ENCODE measurements at regions not wholly inside any gene's neighbourhood (a gene's known extent, or its start where the extent isn't known, plus 50 kb on each side); places are given as distances from the start of the nearest gene placed in this dataset.

- ATAC-seq (no peak), DNase-seq (no peak)
- intact Hi-C loops (cut with micrococcal nuclease), result no loop called here
- H3K27ac Mint-ChIP-seq, result no peak overlapping the region
- no peaks in the 10 kb centered on the region for H3K27me3 ChIP-seq (ENCODE audit: control insufficient read depth, insufficient read depth, low read length)
- no peak for TF ChIP-seq CTCF (IDR thresholded peaks at IDR 0.05)
- H3K4me3 Mint-ChIP-seq, result no peak overlapping the region
- 85% methylated on average over 11 of the region's 11 CpGs for WGBS (ENCODE audit: insufficient coverage)
- H3K9me3 Mint-ChIP-seq, result no peaks in the 10 kb centered on the region
- peaks cover 17 to 45% of the 10 kb centered on the region in 2 donors for H3K27me3 Mint-ChIP-seq (ENCODE audit: low read depth in 2 of 2)
- no peaks in the 10 kb centered on the region for H3K4me1 ChIP-seq (ENCODE audit: control insufficient read depth, insufficient read depth, low read length)
- H3K27ac ChIP-seq (ENCODE audit: low read length), result no peak overlapping the region
- H3K4me1 Mint-ChIP-seq, result no peaks in the 10 kb centered on the region
- no peaks in the 10 kb centered on the region for H3K9me3 ChIP-seq (ENCODE audit: control insufficient read depth, insufficient read depth, low read length)
- no peak overlapping the region for H3K4me3 ChIP-seq (ENCODE audit: low read length)
- no peaks in the 10 kb centered on the region for H3K36me3 ChIP-seq (ENCODE audit: control insufficient read depth, insufficient read depth, low read length)
- no peaks in the 10 kb centered on the region for H3K36me3 Mint-ChIP-seq
Measured at GRCh38 chr17:15086776-15087295, 178.3 kb downstream of the PMP22 start.

GRCh38 chr17:15085890-15086677 is 179.0 kb downstream of the PMP22 start:
- WGBS (ENCODE audit: insufficient coverage), result 66% methylated on average over 6 of the region's 6 CpGs
- no peaks in the 10 kb centered on the region for H3K9me3 Mint-ChIP-seq
- H3K27me3 Mint-ChIP-seq (ENCODE audit: low read depth in 2 of 2), result peaks cover 17 to 40% of the 10 kb centered on the region in 2 donors
- Histone ChIP-seq H3K27ac (ENCODE audit: low read length) (no peak overlapping the region), H3K4me3 (ENCODE audit: low read length) (no peak overlapping the region), H3K4me1 (ENCODE audit: control insufficient read depth, insufficient read depth, low read length) (no peaks in the 10 kb centered on the region), H3K9me3 (ENCODE audit: control insufficient read depth, insufficient read depth, low read length) (no peaks in the 10 kb centered on the region), H3K27me3 (ENCODE audit: control insufficient read depth, insufficient read depth, low read length) (no peaks in the 10 kb centered on the region), H3K36me3 (ENCODE audit: control insufficient read depth, insufficient read depth, low read length) (no peaks in the 10 kb centered on the region)
- no peak overlapping the region for H3K27ac Mint-ChIP-seq
- no peaks in the 10 kb centered on the region for H3K4me1 Mint-ChIP-seq
- H3K36me3 Mint-ChIP-seq, result no peaks in the 10 kb centered on the region
- ATAC-seq (no peak), DNase-seq (no peak)
- intact Hi-C loops (cut with micrococcal nuclease), result no loop called here
- TF ChIP-seq CTCF (IDR thresholded peaks at IDR 0.05), result no peak
- no peak overlapping the region for H3K4me3 Mint-ChIP-seq

- intact Hi-C loops (cut with micrococcal nuclease), result no loop called here
- WGBS (ENCODE audit: insufficient coverage), result 79% methylated on average over 4 of the region's 5 CpGs
- Mint-ChIP-seq H3K4me3 (no peak overlapping the region), H3K27ac (no peak overlapping the region), H3K27me3 (ENCODE audit: low read depth in 2 of 2) (peaks cover 22% of the 10 kb centered on the region in 2 donors), H3K9me3 (peaks cover 0 to 2% of the 10 kb centered on the region in 2 donors), H3K4me1 (no peaks in the 10 kb centered on the region), H3K36me3 (no peaks in the 10 kb centered on the region)
- H3K27me3 ChIP-seq (ENCODE audit: control insufficient read depth, insufficient read depth, low read length), result no peaks in the 10 kb centered on the region
- DNase-seq, result no peak
- no peak overlapping the region for H3K27ac ChIP-seq (ENCODE audit: low read length)
- no peak overlapping the region for H3K4me3 ChIP-seq (ENCODE audit: low read length)
- no peak for ATAC-seq
- no peaks in the 10 kb centered on the region for H3K36me3 ChIP-seq (ENCODE audit: control insufficient read depth, insufficient read depth, low read length)
- no peaks in the 10 kb centered on the region for H3K4me1 ChIP-seq (ENCODE audit: control insufficient read depth, insufficient read depth, low read length)
- TF ChIP-seq CTCF (IDR thresholded peaks at IDR 0.05), result no peak
- no peaks in the 10 kb centered on the region for H3K9me3 ChIP-seq (ENCODE audit: control insufficient read depth, insufficient read depth, low read length)
Measured at GRCh38 chr17:15083225-15083624, 181.9 kb downstream of the PMP22 start.

Data from natural killer cell (primary cell).